ENCODE measurements at regions not wholly inside any gene's neighbourhood (a gene's known extent, or its start where the extent isn't known, plus 50 kb on each side); places are given as distances from the start of the nearest gene placed in this dataset.

DNA sequence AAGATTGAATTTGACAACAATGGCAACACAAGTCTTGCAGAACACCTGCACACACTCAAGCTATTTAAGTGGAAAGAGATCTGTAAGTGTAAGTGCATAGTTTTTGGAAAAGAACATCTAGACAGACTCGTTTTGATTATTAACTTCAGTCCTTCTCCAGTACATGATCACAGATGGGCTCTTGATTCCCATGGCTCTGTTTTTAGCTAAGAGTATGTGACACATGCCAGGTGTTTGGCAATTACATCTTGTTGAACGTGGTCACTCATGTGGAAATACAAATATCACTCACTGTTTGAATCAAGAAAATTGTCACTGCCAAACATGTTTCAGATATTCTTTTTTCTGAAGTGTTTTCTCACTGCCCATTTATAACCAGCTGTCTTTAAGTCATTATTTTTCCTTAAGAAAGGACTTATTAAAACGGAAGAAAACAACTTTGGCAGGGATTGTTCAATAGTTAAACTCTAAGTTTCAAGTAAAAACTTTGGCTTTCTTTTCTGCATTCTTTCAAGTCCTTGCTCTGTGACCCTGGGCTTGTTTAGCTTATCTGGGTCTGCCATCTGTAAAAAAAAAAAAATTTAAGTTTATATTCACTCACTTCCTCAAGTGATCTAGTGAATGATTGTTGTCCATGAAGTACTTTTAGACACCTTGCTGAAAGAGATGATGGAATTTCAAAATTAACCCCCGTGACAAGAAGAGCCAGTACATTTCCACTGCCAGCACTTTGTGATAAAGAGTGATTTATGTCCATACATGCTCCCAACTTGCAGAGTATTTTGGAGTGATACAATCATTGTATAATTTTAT lies 125.4 kb downstream of the ATXN3L start:
- TF ChIP-seq EZH2phosphoT487 (IDR thresholded peaks at IDR 0.05; ENCODE audit: borderline replicate concordance) = no peak
- TF ChIP-seq, protein P1, sequence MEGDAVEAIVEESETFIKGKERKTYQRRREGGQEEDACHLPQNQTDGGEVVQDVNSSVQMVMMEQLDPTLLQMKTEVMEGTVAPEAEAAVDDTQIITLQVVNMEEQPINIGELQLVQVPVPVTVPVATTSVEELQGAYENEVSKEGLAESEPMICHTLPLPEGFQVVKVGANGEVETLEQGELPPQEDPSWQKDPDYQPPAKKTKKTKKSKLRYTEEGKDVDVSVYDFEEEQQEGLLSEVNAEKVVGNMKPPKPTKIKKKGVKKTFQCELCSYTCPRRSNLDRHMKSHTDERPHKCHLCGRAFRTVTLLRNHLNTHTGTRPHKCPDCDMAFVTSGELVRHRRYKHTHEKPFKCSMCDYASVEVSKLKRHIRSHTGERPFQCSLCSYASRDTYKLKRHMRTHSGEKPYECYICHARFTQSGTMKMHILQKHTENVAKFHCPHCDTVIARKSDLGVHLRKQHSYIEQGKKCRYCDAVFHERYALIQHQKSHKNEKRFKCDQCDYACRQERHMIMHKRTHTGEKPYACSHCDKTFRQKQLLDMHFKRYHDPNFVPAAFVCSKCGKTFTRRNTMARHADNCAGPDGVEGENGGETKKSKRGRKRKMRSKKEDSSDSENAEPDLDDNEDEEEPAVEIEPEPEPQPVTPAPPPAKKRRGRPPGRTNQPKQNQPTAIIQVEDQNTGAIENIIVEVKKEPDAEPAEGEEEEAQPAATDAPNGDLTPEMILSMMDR (conservative IDR thresholded peaks at IDR 0.05; ENCODE audit: low read length) = no peak

All from Loucy (cell line).